ENCODE measurements at regions not wholly inside any gene's neighbourhood (a gene's known extent, or its start where the extent isn't known, plus 50 kb on each side); places are given as distances from the start of the nearest gene placed in this dataset.

DNA sequence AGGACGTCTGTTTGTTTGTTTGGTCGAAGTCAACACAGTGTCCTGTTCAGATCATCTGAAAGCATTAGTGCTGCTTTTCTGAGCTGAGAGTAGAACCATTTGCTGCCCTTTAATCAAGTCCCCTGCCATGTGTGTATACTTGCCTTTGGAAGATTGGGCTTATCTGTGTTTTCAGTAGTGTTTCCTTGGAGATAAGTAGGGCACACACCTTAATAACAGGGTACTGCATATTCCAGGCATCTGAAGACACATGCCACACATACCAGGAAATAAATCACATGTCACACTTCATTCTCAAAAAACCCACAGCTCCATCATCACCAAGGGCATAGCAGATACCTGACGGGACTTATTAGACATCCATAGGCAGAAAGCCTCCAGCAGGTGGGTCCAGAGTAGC, 157.4 kb downstream of the SOX11 start:
- POLR2A ChIA-PET: no interaction called here
- no peak for ATAC-seq (replicated peaks in 1 of 4)
- WGBS (ENCODE audit: insufficient coverage): 100% methylated on average over 1 of the region's 3 CpGs

GRCh38 chr2:5851410-5851809, 159.2 kb downstream of the SOX11 start:
- no peak overlapping the region for H3K4me3 Mint-ChIP-seq
- H3K36me3 Mint-ChIP-seq: no peaks in the 10 kb centered on the region
- ChIA-PET POLR2A (no interaction called here), CTCF (no interaction called here)
- H3K4me1 Mint-ChIP-seq: no peaks in the 10 kb centered on the region
- Histone ChIP-seq H3K36me3 (ENCODE audit: control insufficient read depth in 2 of 2, extremely low read depth in 1 of 2, insufficient read depth in 1 of 2, low read length in 1 of 2) (no peaks in the 10 kb centered on the region), H3K4me3 (ENCODE audit: control insufficient read depth in 1 of 2, extremely low read depth in 1 of 2, low read length in 1 of 2) (no peak overlapping the region), H3K27me3 (replicated peaks in 1 of 2; ENCODE audit: control insufficient read depth in 2 of 2, extremely low read depth in 1 of 2, insufficient read depth in 2 of 2, low read length in 1 of 2) (peaks cover 0 to 2% of the 10 kb centered on the region in 2 experiments), H3K27ac (ENCODE audit: low read length) (no peak overlapping the region), H3K4me1 (ENCODE audit: control insufficient read depth in 1 of 2, extremely low read depth in 1 of 2, insufficient read depth in 2 of 2, low read length in 2 of 2) (no peaks in the 10 kb centered on the region), H3K9me3 (no peaks in the 10 kb centered on the region)
- no peaks in the 10 kb centered on the region for H3K27me3 Mint-ChIP-seq
- DNase-seq (no peak), ATAC-seq (replicated peaks in 1 of 4) (no peak)
- peaks cover 1 to 17% (median 10%) of the 10 kb centered on the region in 3 donors for H3K9me3 Mint-ChIP-seq
- no peak overlapping the region for H3K27ac Mint-ChIP-seq

More for the DNA sequence above, 157.4 kb downstream of the SOX11 start:
- Histone ChIP-seq H3K27ac (ENCODE audit: low read length) (no peak overlapping the region), H3K4me3 (ENCODE audit: control insufficient read depth in 1 of 2, extremely low read depth in 1 of 2, low read length in 1 of 2) (no peak overlapping the region), H3K9me3 (no peaks in the 10 kb centered on the region), H3K4me1 (ENCODE audit: control insufficient read depth in 1 of 2, extremely low read depth in 1 of 2, insufficient read depth in 2 of 2, low read length in 2 of 2) (no peaks in the 10 kb centered on the region), H3K27me3 (replicated peaks in 1 of 2; ENCODE audit: control insufficient read depth in 2 of 2, extremely low read depth in 1 of 2, insufficient read depth in 2 of 2, low read length in 1 of 2) (peaks cover 0 to 2% of the 10 kb centered on the region in 2 experiments), H3K36me3 (ENCODE audit: control insufficient read depth in 2 of 2, extremely low read depth in 1 of 2, insufficient read depth in 1 of 2, low read length in 1 of 2) (no peaks in the 10 kb centered on the region)
- CTCF ChIA-PET: no interaction called here
- DNase-seq: no peak
- no peaks in the 10 kb centered on the region for H3K4me1 Mint-ChIP-seq
- peaks cover 3 to 15% (median 13%) of the 10 kb centered on the region in 3 donors for H3K9me3 Mint-ChIP-seq
- H3K4me3 Mint-ChIP-seq: no peak overlapping the region
- no peaks in the 10 kb centered on the region for H3K27me3 Mint-ChIP-seq
- no peaks in the 10 kb centered on the region for H3K36me3 Mint-ChIP-seq
- no peak overlapping the region for H3K27ac Mint-ChIP-seq

DNA sequence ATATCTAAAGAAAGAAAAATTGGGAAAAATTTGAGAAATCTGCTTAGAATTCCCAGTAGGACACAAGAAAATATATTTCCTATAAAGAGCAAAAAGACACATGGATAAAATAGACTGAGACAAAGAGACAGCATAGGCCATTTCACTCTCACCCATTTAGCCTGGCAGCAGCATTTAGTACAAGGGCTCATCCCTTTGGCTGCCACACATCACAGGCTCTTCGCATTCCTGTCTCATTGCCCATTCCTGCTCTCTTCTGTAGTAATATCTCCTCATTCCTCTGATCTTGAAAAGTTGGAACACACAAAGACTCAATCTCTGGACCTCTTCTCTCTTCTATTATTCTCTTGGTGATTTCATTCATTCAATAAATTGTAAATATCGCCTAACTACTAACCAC, 162.6 kb downstream of the SOX11 start:
- Histone ChIP-seq H3K27ac (ENCODE audit: low read length) (no peak overlapping the region), H3K9me3 (no peaks in the 10 kb centered on the region), H3K4me1 (ENCODE audit: control insufficient read depth in 1 of 2, extremely low read depth in 1 of 2, insufficient read depth in 2 of 2, low read length in 2 of 2) (no peaks in the 10 kb centered on the region), H3K36me3 (ENCODE audit: control insufficient read depth in 2 of 2, extremely low read depth in 1 of 2, insufficient read depth in 1 of 2, low read length in 1 of 2) (no peaks in the 10 kb centered on the region), H3K4me3 (ENCODE audit: control insufficient read depth in 1 of 2, extremely low read depth in 1 of 2, low read length in 1 of 2) (no peak overlapping the region), H3K27me3 (replicated peaks in 1 of 2; ENCODE audit: control insufficient read depth in 2 of 2, extremely low read depth in 1 of 2, insufficient read depth in 2 of 2, low read length in 1 of 2) (peaks cover 0 to 2% of the 10 kb centered on the region in 2 experiments)
- POLR2A ChIA-PET: no interaction called here
- DNase-seq (no peak), ATAC-seq (replicated peaks in 1 of 4) (no peak)
- CTCF ChIA-PET: no interaction called here
- no peaks in the 10 kb centered on the region for H3K36me3 Mint-ChIP-seq
- no peak overlapping the region for H3K4me3 Mint-ChIP-seq
- H3K27ac Mint-ChIP-seq: no peak overlapping the region
- peaks cover 11 to 22% (median 12%) of the 10 kb centered on the region in 3 donors for H3K9me3 Mint-ChIP-seq
- H3K27me3 Mint-ChIP-seq: no peaks in the 10 kb centered on the region
- 90% methylated on average over 2 of the region's 2 CpGs for WGBS (ENCODE audit: insufficient coverage)
- no peaks in the 10 kb centered on the region for H3K4me1 Mint-ChIP-seq

DNA sequence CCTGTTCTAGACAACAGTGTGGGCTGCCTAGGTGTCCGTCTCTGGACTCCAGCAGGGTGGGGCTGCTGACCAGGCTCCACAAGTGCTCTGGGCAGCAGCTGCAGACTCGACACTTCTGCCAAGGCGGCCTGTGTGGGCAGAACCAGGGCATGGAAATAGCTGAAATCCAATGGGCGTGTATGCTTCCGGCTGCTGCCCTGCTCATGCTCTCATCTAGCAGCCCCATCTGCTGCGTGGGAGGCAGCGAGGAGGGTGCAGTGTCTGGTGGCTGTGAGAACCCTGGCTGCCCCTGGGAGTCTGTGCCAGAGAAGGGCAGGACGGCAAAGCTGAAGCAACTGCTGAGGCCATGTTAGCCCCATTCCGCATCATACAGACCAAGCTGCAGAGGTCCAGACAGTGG, 174.9 kb downstream of the SOX11 start:
- ChIA-PET POLR2A (no interaction called here), CTCF (no interaction called here)
- Histone ChIP-seq H3K4me1 (ENCODE audit: control insufficient read depth in 1 of 2, extremely low read depth in 1 of 2, insufficient read depth in 2 of 2, low read length in 2 of 2) (no peaks in the 10 kb centered on the region), H3K27ac (ENCODE audit: low read length) (no peak overlapping the region), H3K9me3 (no peaks in the 10 kb centered on the region), H3K27me3 (replicated peaks in 1 of 2; ENCODE audit: control insufficient read depth in 2 of 2, extremely low read depth in 1 of 2, insufficient read depth in 2 of 2, low read length in 1 of 2) (no peaks in the 10 kb centered on the region), H3K4me3 (ENCODE audit: control insufficient read depth in 1 of 2, extremely low read depth in 1 of 2, low read length in 1 of 2) (no peak overlapping the region), H3K36me3 (ENCODE audit: control insufficient read depth in 2 of 2, extremely low read depth in 1 of 2, insufficient read depth in 1 of 2, low read length in 1 of 2) (no peaks in the 10 kb centered on the region)
- DNase-seq (no peak), ATAC-seq (replicated peaks in 1 of 4) (no peak)
- peaks cover 3 to 5% (median 3%) of the 10 kb centered on the region in 3 donors for H3K9me3 Mint-ChIP-seq
- no peak overlapping the region for H3K27ac Mint-ChIP-seq
- H3K4me3 Mint-ChIP-seq: no peak overlapping the region
- no peaks in the 10 kb centered on the region for H3K36me3 Mint-ChIP-seq
- no peaks in the 10 kb centered on the region for H3K27me3 Mint-ChIP-seq
- WGBS (ENCODE audit: insufficient coverage): 76% methylated on average over 9 of the region's 9 CpGs
- no peaks in the 10 kb centered on the region for H3K4me1 Mint-ChIP-seq

DNA sequence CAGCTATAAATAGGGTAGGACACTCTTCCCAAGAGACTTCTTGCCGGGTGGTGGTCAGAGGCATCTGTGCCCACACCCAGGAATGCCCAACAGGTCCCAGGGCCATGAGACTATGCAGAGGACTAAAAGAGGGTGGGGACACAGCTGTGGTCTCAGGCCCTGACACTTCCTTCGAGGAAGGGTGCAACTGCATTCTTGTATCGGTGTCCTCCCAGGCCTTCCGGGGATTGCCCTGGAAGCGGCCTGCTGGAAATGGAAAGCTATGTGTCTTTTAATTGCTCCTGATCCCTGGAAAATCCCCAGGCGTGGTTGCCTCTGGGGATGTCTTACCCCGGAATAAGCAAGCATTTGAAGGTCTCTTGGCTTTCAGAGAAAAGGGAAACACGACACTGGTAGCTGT, 176.7 kb downstream of the SOX11 start:
- DNase-seq (no peak), ATAC-seq (replicated peaks in 1 of 4) (no peak)
- CTCF ChIA-PET: no interaction called here
- no peaks in the 10 kb centered on the region for H3K9me3 ChIP-seq
- H3K4me1 Mint-ChIP-seq: no peaks in the 10 kb centered on the region
- H3K27me3 Mint-ChIP-seq: peaks cover 0 to 4% of the 10 kb centered on the region in 2 donors
- 77% methylated on average over 3 of the region's 8 CpGs for WGBS (ENCODE audit: insufficient coverage)
- H3K27ac ChIP-seq (ENCODE audit: low read length): no peak overlapping the region
- no peak overlapping the region for H3K4me3 Mint-ChIP-seq
- peaks cover 3 to 12% (median 3%) of the 10 kb centered on the region in 3 donors for H3K9me3 Mint-ChIP-seq
- no peaks in the 10 kb centered on the region for H3K36me3 Mint-ChIP-seq
- POLR2A ChIA-PET: no interaction called here
- no peaks in the 10 kb centered on the region for H3K27me3 ChIP-seq (replicated peaks in 1 of 2; ENCODE audit: control insufficient read depth in 2 of 2, extremely low read depth in 1 of 2, insufficient read depth in 2 of 2, low read length in 1 of 2)
- no peak overlapping the region for H3K27ac Mint-ChIP-seq
- no peak overlapping the region for H3K4me3 ChIP-seq (ENCODE audit: control insufficient read depth in 1 of 2, extremely low read depth in 1 of 2, low read length in 1 of 2)
- H3K4me1 ChIP-seq (ENCODE audit: control insufficient read depth in 1 of 2, extremely low read depth in 1 of 2, insufficient read depth in 2 of 2, low read length in 2 of 2): no peaks in the 10 kb centered on the region
- no peaks in the 10 kb centered on the region for H3K36me3 ChIP-seq (ENCODE audit: control insufficient read depth in 2 of 2, extremely low read depth in 1 of 2, insufficient read depth in 1 of 2, low read length in 1 of 2)

DNA sequence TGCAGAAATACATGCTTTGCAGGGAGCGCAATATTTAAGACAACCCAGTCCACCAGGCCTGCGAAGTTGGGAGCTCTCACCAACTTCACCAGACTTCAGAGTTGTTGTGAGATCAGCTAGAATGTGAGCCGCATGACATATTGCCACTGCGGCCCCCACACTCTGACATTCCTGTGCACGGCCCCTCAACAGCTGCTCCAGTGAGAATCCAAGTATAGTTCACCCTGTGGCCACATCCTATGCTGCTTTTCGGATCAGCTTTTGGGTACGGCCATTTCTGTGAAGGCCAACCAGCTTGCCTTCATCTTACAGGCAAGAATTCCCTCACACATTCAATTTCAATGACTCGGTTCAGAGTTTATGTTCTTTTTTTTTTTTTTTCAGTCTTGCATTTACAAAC, 177.8 kb downstream of the SOX11 start:
- WGBS (ENCODE audit: insufficient coverage): 90% methylated on average over 7 of the region's 8 CpGs
- Histone ChIP-seq H3K27me3 (replicated peaks in 1 of 2; ENCODE audit: control insufficient read depth in 2 of 2, extremely low read depth in 1 of 2, insufficient read depth in 2 of 2, low read length in 1 of 2) (no peaks in the 10 kb centered on the region), H3K4me1 (ENCODE audit: control insufficient read depth in 1 of 2, extremely low read depth in 1 of 2, insufficient read depth in 2 of 2, low read length in 2 of 2) (no peaks in the 10 kb centered on the region), H3K27ac (ENCODE audit: low read length) (no peak overlapping the region), H3K4me3 (ENCODE audit: control insufficient read depth in 1 of 2, extremely low read depth in 1 of 2, low read length in 1 of 2) (no peak overlapping the region), H3K9me3 (no peaks in the 10 kb centered on the region), H3K36me3 (ENCODE audit: control insufficient read depth in 2 of 2, extremely low read depth in 1 of 2, insufficient read depth in 1 of 2, low read length in 1 of 2) (no peaks in the 10 kb centered on the region)
- H3K27ac Mint-ChIP-seq: no peak overlapping the region
- ATAC-seq (replicated peaks in 1 of 4) (no peak), DNase-seq (no peak)
- no peaks in the 10 kb centered on the region for H3K4me1 Mint-ChIP-seq
- H3K27me3 Mint-ChIP-seq: peaks cover 0 to 4% of the 10 kb centered on the region in 2 donors
- ChIA-PET POLR2A (no interaction called here), CTCF (no interaction called here)
- no peak overlapping the region for H3K4me3 Mint-ChIP-seq
- H3K36me3 Mint-ChIP-seq: no peaks in the 10 kb centered on the region
- peaks cover 0 to 13% (median 3%) of the 10 kb centered on the region in 3 donors for H3K9me3 Mint-ChIP-seq

GRCh38 chr2:5877360-5877759, 185.2 kb downstream of the SOX11 start:
- H3K4me3 Mint-ChIP-seq: no peak overlapping the region
- H3K36me3 ChIP-seq (ENCODE audit: control insufficient read depth in 2 of 2, extremely low read depth in 1 of 2, insufficient read depth in 1 of 2, low read length in 1 of 2): no peaks in the 10 kb centered on the region
- ATAC-seq (replicated peaks in 1 of 4) (no peak), DNase-seq (no peak)
- H3K27me3 Mint-ChIP-seq: peaks cover 0 to 2% of the 10 kb centered on the region in 2 donors
- no peak overlapping the region for H3K4me3 ChIP-seq (ENCODE audit: control insufficient read depth in 1 of 2, extremely low read depth in 1 of 2, low read length in 1 of 2)
- CTCF ChIA-PET: no interaction called here
- POLR2A ChIA-PET: no interaction called here
- no peaks in the 10 kb centered on the region for H3K9me3 ChIP-seq
- no peak overlapping the region for H3K27ac Mint-ChIP-seq
- no peaks in the 10 kb centered on the region for H3K27me3 ChIP-seq (replicated peaks in 1 of 2; ENCODE audit: control insufficient read depth in 2 of 2, extremely low read depth in 1 of 2, insufficient read depth in 2 of 2, low read length in 1 of 2)
- no peak overlapping the region for H3K27ac ChIP-seq (ENCODE audit: low read length)
- no peaks in the 10 kb centered on the region for H3K4me1 ChIP-seq (ENCODE audit: control insufficient read depth in 1 of 2, extremely low read depth in 1 of 2, insufficient read depth in 2 of 2, low read length in 2 of 2)
- H3K4me1 Mint-ChIP-seq: no peaks in the 10 kb centered on the region
- WGBS (ENCODE audit: insufficient coverage): 60% methylated on average over 4 of the region's 4 CpGs
- peaks cover 2 to 12% (median 10%) of the 10 kb centered on the region in 3 donors for H3K9me3 Mint-ChIP-seq
- H3K36me3 Mint-ChIP-seq: no peaks in the 10 kb centered on the region
